PC-9 (cell line): ENCODE measurements at regions not wholly inside any gene's neighbourhood (a gene's known extent, or its start where the extent isn't known, plus 50 kb on each side); places are given as distances from the start of the nearest gene placed in this dataset.

Source experiments
- BruUV-seq: library from RNA; stranded (reverse); fragments of 400-500 nt; replicated peaks from 2 replicates; lab custom pipeline; 2021; lab: Mats Ljungman, UMichigan
- CTCF ChIA-PET: fragments of 300-600 bp; sonication (Branson Sonifier 250); formaldehyde crosslinking; loops from one replicate; lab custom pipeline; 2022; ENCODE audit warnings: antibody characterized with exemption; lab: Charles Lee
- POLR2A ChIA-PET: fragments of 300-600 bp; sonication (Branson Sonifier 250); formaldehyde crosslinking; loops from one replicate; lab custom pipeline; 2022; ENCODE audit warnings: antibody characterized with exemption; ENCODE audit not compliant: unreplicated experiment; lab: Charles Lee
- DNase-seq, 2 experiments: peaks; one replicate each; pipeline versions ENCODE4 v3.0.0 to v3.0.0-alpha.2; 2015 to 2022; ENCODE audit warnings: mixed read lengths in 1 of 2
- H2AFZ ChIP-seq: fragments of 200-600 bp; sonication (generic); 2 replicates; pipeline ENCODE4 v1.8.1; 2017; ENCODE audit warnings: antibody characterized with exemption
- H3F3A ChIP-seq: fragments of 200-600 bp; sonication (generic); 2 replicates; pipeline ENCODE4 v1.8.1; 2017; ENCODE audit warnings: antibody characterized with exemption, mild to moderate bottlenecking, low read depth; ENCODE audit not compliant: insufficient read depth
- H3K27ac ChIP-seq: fragments of 200-600 bp; sonication (generic); 2 replicates; pipeline ENCODE4 v1.6.1; 2016; ENCODE audit warnings: mixed run types
- H3K27me3 ChIP-seq: fragments of 200-600 bp; sonication (generic); 2 replicates; pipeline ENCODE4 v1.6.1; 2016; ENCODE audit warnings: low read depth, mixed run types; ENCODE audit not compliant: insufficient read depth
- H3K36me3 ChIP-seq: fragments of 200-600 bp; sonication (generic); 2 replicates; pipeline ENCODE4 v1.6.1; 2016; ENCODE audit warnings: low read depth, mixed run types
- H3K4me1 ChIP-seq: fragments of 200-600 bp; sonication (generic); replicated peaks from 2 replicates; pipeline ENCODE4 v1.6.1; 2016; ENCODE audit warnings: mixed run types; ENCODE audit not compliant: insufficient read depth
- H3K4me2 ChIP-seq: fragments of 200-600 bp; sonication (generic); 2 replicates; pipeline ENCODE4 v1.6.1; 2017; ENCODE audit warnings: mixed run types
- H3K4me3 ChIP-seq: fragments of 200-600 bp; sonication (generic); 2 replicates; pipeline ENCODE4 v1.6.1; 2016; ENCODE audit warnings: mixed run types
- H3K79me2 ChIP-seq: fragments of 200-600 bp; sonication (generic); 2 replicates; pipeline ENCODE4 v1.6.1; 2017; ENCODE audit warnings: low read depth, mixed run types
- H3K9me2 ChIP-seq: fragments of 200-600 bp; sonication (generic); 2 replicates; pipeline ENCODE4 v1.8.1; 2017; ENCODE audit warnings: mild to moderate bottlenecking; ENCODE audit not compliant: insufficient read depth
- H3K9me3 ChIP-seq: fragments of 200-600 bp; sonication (generic); 2 replicates; pipeline ENCODE4 v1.8.1; 2016; ENCODE audit warnings: low read depth; ENCODE audit not compliant: insufficient read depth
- H4K20me1 ChIP-seq: fragments of 200-600 bp; sonication (generic); 2 replicates; pipeline ENCODE4 v1.8.1; 2017; ENCODE audit not compliant: insufficient read depth
- CTCF ChIP-seq: fragments of 200-600 bp; sonication (generic); conservative IDR thresholded peaks from 2 replicates; pipeline ENCODE4 v1.6.1; 2017; ENCODE audit warnings: mixed run types, antibody characterized with exemption, mild to moderate bottlenecking, moderate library complexity
- EZH2 ChIP-seq: fragments of 200-600 bp; sonication (generic); IDR thresholded peaks from 2 replicates; pipeline ENCODE4 v1.8.0; 2017; ENCODE audit warnings: antibody characterized with exemption, low read depth
- intact Hi-C: fragments of 100-400 bp; cut with micrococcal nuclease; formaldehyde crosslinking; loops from one replicate; pipeline ENCODE4 v1.10.0; 2022; ENCODE audit not compliant: unreplicated experiment

GRCh38 chr1:75984781-75985180 is 52.6 kb upstream of the ASB17 start:
- no peaks in the 10 kb centered on the region for H3K4me1 ChIP-seq
- H3K9me3 ChIP-seq = no peaks in the 10 kb centered on the region
- H3K27me3 ChIP-seq = peaks cover 6% of the 10 kb centered on the region; the same call in 1 of the 2 replicates
- H3K4me3 ChIP-seq = no peak overlapping the region
- BruUV-seq = no TSS peak
- no peaks in the 10 kb centered on the region for H3F3A ChIP-seq
- no peak overlapping the region for H3K27ac ChIP-seq
- ChIA-PET CTCF (interaction anchor here (0.6 kb wide), 1 partner anchor 12 kb away, joined by 3 read pairs; no protein-coding TSS in a partner anchor), POLR2A (no interaction called here)
- H3K4me2 ChIP-seq = no peak overlapping the region
- no peak overlapping the region for H2AFZ ChIP-seq
- no peaks in the 10 kb centered on the region for H3K79me2 ChIP-seq
- TF ChIP-seq CTCF (no peak), EZH2 (no peak)
- intact Hi-C loops = no loop called here
- DNase-seq = no peak
- no peaks in the 10 kb centered on the region for H4K20me1 ChIP-seq
- H3K9me2 ChIP-seq = no peaks in the 10 kb centered on the region; the same call in 1 of the 2 replicates
- H3K36me3 ChIP-seq = no peaks in the 10 kb centered on the region

GRCh38 chr1:75985827-75986226 is 53.6 kb upstream of the ASB17 start:
- Histone ChIP-seq H3K79me2 (no peaks in the 10 kb centered on the region), H3K27ac (no peak overlapping the region), H3K4me3 (no peak overlapping the region), H3K9me2 (no peaks in the 10 kb centered on the region; the same call in 1 of the 2 replicates), H2AFZ (no peak overlapping the region), H3K4me1 (no peaks in the 10 kb centered on the region), H4K20me1 (no peaks in the 10 kb centered on the region), H3K4me2 (no peak overlapping the region), H3K9me3 (no peaks in the 10 kb centered on the region), H3K27me3 (peaks cover 6% of the 10 kb centered on the region; the same call in 1 of the 2 replicates), H3F3A (no peaks in the 10 kb centered on the region), H3K36me3 (no peaks in the 10 kb centered on the region)
- TF ChIP-seq EZH2 (no peak), CTCF (no peak)
- CTCF ChIA-PET = no interaction called here
- no TSS peak for BruUV-seq
- intact Hi-C loops = no loop called here
- POLR2A ChIA-PET = no interaction called here
- DNase-seq = peak in 1 of 2 experiments; percentile 39

DNA sequence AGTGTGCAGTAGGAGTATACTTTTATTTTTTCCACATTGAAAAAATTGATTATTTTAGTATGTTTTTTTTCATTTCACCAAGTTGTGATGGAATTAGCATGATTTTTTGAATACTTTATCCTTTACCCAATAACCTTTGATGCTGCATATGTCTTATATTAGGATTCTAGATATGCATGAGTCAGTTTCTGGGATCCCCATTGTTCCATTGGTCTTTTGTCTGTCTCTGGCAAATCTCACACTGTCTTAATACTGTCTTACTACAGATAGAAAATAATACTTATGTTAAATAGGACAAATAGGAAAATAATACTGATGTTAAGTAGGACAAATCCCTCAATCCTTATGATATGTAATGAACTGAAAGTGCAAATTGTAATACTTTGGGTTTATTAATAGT is 54.3 kb upstream of the ASB17 start:
- TF ChIP-seq CTCF (no peak), EZH2 (no peak)
- H3K4me1 ChIP-seq = no peaks in the 10 kb centered on the region
- no peak overlapping the region for H3K4me2 ChIP-seq
- no peak overlapping the region for H2AFZ ChIP-seq
- no peak for DNase-seq
- H3K27ac ChIP-seq = no peak overlapping the region
- peaks cover 6% of the 10 kb centered on the region; the same call in 1 of the 2 replicates for H3K27me3 ChIP-seq
- intact Hi-C loops = no loop called here
- H3K9me3 ChIP-seq = no peaks in the 10 kb centered on the region
- H3K9me2 ChIP-seq = no peaks in the 10 kb centered on the region; the same call in 1 of the 2 replicates
- ChIA-PET CTCF (no interaction called here), POLR2A (no interaction called here)
- no peaks in the 10 kb centered on the region for H4K20me1 ChIP-seq
- H3F3A ChIP-seq = no peaks in the 10 kb centered on the region
- no peak overlapping the region for H3K4me3 ChIP-seq
- no TSS peak for BruUV-seq
- no peaks in the 10 kb centered on the region for H3K79me2 ChIP-seq
- H3K36me3 ChIP-seq = no peaks in the 10 kb centered on the region
